IPS-15b (cell line): ENCODE measurements at regions not wholly inside any gene's neighbourhood (a gene's known extent, or its start where the extent isn't known, plus 50 kb on each side); places are given as distances from the start of the nearest gene placed in this dataset.

ENCODE experiments used
- H3K27me3 ChIP-seq: one replicate; pipeline ENCODE4 v1.6.1; 2013; ENCODE audit warnings: low read length; ENCODE audit not compliant: control insufficient read depth, insufficient read depth
- H3K36me3 ChIP-seq: one replicate; pipeline ENCODE4 v1.6.1; 2013; ENCODE audit warnings: low read length; ENCODE audit not compliant: control insufficient read depth, insufficient read depth
- H3K4me1 ChIP-seq: one replicate; pipeline ENCODE4 v1.6.1; 2013; ENCODE audit warnings: mild to moderate bottlenecking, low read length; ENCODE audit not compliant: control insufficient read depth, insufficient read depth
- H3K4me3 ChIP-seq: one replicate; pipeline ENCODE4 v1.5.1; 2013; ENCODE audit warnings: low read depth, low read length
- H3K9ac ChIP-seq: one replicate; pipeline ENCODE4 v1.6.1; 2013; ENCODE audit warnings: low read depth, mild to moderate bottlenecking, low read length
- H3K9me3 ChIP-seq: one replicate; pipeline ENCODE4 v1.6.1; 2013; ENCODE audit warnings: mild to moderate bottlenecking, low read length; ENCODE audit not compliant: control insufficient read depth, insufficient read depth

GRCh38 chr2:78887446-78887845, 138.1 kb upstream of the REG3G start:
- Histone ChIP-seq H3K9ac (no peak overlapping the region), H3K36me3 (no peaks in the 10 kb centered on the region), H3K4me3 (no peak overlapping the region), H3K9me3 (no peaks in the 10 kb centered on the region), H3K27me3 (no peaks in the 10 kb centered on the region), H3K4me1 (no peaks in the 10 kb centered on the region)

DNA sequence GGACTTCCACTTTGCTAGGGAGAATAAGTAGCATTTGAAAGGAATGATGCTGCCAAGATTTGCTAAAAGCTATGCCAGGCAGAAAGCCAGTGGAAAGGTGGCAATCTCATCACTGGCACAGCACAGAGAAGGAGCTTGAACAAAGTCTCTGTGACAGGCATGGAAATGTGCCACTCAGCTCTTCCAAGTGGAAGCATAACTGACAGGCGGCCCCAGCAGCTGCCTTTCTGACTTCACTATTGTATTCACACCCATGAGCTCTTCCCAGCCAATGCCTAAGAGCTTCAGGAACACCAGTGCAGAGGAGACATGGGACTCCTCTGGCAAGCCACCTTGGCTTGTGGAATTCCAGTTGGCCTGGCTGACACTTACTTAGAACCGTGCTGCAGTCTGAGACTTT, 134.6 kb upstream of the REG3G start:
- H3K36me3 ChIP-seq, result no peaks in the 10 kb centered on the region
- H3K27me3 ChIP-seq, result no peaks in the 10 kb centered on the region
- no peak overlapping the region for H3K9ac ChIP-seq
- H3K4me1 ChIP-seq, result no peaks in the 10 kb centered on the region
- H3K4me3 ChIP-seq, result no peak overlapping the region
- H3K9me3 ChIP-seq, result no peaks in the 10 kb centered on the region

DNA sequence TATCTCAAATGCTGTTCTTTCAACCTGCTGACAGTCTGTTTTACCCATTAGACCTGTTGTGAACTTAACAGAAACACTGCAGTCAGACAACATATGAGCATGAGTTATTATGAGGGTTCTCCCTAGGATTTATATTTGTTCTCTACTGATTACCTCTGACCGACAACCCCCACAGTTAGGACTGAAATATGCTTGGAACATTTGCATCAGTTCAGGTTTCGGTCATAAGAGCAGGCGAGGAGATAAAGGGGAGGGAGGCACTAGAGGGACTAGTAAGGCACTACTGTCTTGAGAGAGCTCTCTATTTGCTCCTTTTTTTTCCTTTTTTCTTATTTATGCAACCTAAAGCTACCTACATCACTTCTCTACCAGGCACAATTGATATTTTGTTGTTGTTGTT, 133.2 kb upstream of the REG3G start:
- Histone ChIP-seq H3K4me1 (no peaks in the 10 kb centered on the region), H3K36me3 (no peaks in the 10 kb centered on the region), H3K9ac (no peak overlapping the region), H3K9me3 (no peaks in the 10 kb centered on the region), H3K4me3 (no peak overlapping the region), H3K27me3 (no peaks in the 10 kb centered on the region)

- no peaks in the 10 kb centered on the region for H3K4me1 ChIP-seq
- H3K27me3 ChIP-seq, result no peaks in the 10 kb centered on the region
- H3K9me3 ChIP-seq, result no peaks in the 10 kb centered on the region
- H3K4me3 ChIP-seq, result no peak overlapping the region
- no peaks in the 10 kb centered on the region for H3K36me3 ChIP-seq
- no peak overlapping the region for H3K9ac ChIP-seq
Observed at GRCh38 chr2:78895022-78895421, 130.5 kb upstream of the REG3G start.

DNA sequence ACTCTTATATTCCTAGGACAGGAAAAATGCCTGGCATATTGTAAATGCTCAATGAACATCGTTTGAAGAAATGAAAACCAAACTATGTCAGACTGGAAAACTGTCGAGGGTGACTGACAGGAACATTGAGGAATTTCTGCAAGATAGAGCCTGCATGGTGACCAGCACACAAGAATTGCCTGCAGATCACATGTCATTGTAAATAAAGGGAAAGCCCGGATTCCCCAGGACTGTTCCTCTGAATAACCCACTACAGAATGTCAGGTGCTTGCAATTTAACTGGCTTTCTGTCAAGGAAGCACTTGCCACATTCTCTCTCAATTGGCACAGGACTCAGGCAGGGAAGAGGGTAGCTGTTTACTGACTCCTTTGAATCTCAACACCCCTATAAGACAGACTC, 129.0 kb upstream of the REG3G start:
- Histone ChIP-seq H3K4me1 (no peaks in the 10 kb centered on the region), H3K4me3 (no peak overlapping the region), H3K9me3 (no peaks in the 10 kb centered on the region), H3K9ac (no peak overlapping the region), H3K36me3 (no peaks in the 10 kb centered on the region), H3K27me3 (no peaks in the 10 kb centered on the region)

DNA sequence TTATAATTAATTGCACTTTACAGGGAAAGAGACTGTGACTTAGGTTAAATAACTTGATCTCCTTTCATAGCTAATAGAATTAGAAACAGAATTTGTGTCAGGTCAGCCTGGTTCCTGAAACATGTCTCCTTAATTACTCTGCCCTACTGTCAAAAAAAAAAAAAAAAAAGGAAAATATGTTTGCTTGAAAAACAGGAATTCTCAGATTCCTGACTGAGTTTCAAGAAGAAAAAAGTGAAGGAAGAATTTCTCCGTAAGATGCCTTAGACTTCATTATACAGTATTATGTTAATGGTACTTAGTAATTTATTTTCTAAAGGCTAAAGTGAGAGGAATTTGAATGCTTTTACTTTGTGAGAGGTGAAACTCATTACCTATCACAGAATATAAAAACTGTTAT, 118.4 kb upstream of the REG3G start:
- no peak overlapping the region for H3K9ac ChIP-seq
- peaks cover 3% of the 10 kb centered on the region for H3K4me1 ChIP-seq
- no peaks in the 10 kb centered on the region for H3K27me3 ChIP-seq
- no peak overlapping the region for H3K4me3 ChIP-seq
- no peaks in the 10 kb centered on the region for H3K36me3 ChIP-seq
- no peaks in the 10 kb centered on the region for H3K9me3 ChIP-seq

DNA sequence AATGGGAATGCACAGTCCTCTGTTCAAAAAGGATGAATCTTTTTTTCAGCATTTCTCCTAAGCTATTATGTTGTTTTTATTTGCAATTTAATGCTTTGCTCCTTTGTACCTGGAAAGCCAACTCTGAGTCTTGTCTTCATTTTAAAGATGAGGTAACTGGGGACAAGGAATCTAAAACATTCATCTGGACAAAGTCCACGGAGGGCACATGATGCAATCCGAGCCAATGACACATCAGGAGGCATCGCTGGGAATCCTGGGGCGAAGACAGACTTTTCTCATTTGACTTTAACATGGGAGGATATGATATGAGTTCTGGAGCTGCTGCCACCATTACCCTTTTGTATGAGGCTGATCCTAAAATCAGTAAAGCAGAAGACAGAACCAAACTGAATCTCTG, 116.5 kb upstream of the REG3G start:
- H3K27me3 ChIP-seq, result no peaks in the 10 kb centered on the region
- H3K9me3 ChIP-seq, result no peaks in the 10 kb centered on the region
- no peaks in the 10 kb centered on the region for H3K36me3 ChIP-seq
- no peak overlapping the region for H3K9ac ChIP-seq
- peaks cover 10% of the 10 kb centered on the region for H3K4me1 ChIP-seq
- no peak overlapping the region for H3K4me3 ChIP-seq

DNA sequence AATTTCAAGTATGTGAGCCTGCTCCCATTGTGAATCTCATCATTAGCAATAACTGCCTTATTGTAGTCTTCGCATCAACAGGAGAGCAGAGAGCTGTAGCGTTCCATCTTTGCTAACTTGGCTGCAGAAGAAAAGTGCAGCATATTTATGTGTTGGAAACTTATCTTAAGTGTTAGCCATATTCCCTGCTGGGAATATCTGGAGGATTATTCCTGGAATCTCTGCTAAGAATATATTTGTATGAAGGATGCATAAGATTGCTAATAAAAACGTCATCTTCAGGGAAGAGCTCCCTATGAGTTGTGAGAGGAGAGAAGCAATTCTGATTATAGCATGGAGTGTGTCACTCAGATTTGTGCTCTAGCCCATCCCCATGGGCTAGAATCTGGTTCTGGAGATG, 115.1 kb upstream of the REG3G start:
- peaks cover 10% of the 10 kb centered on the region for H3K4me1 ChIP-seq
- H3K9ac ChIP-seq, result no peak overlapping the region
- no peaks in the 10 kb centered on the region for H3K27me3 ChIP-seq
- H3K9me3 ChIP-seq, result no peaks in the 10 kb centered on the region
- H3K36me3 ChIP-seq, result no peaks in the 10 kb centered on the region
- H3K4me3 ChIP-seq, result no peak overlapping the region

- Histone ChIP-seq H3K9ac (no peak overlapping the region), H3K27me3 (no peaks in the 10 kb centered on the region), H3K4me3 (no peak overlapping the region), H3K9me3 (no peaks in the 10 kb centered on the region), H3K4me1 (peaks cover 10% of the 10 kb centered on the region), H3K36me3 (no peaks in the 10 kb centered on the region)
Observed at GRCh38 chr2:78913257-78913656, 112.2 kb upstream of the REG3G start.

GRCh38 chr2:78925258-78925657, 100.2 kb upstream of the REG3G start:
- Histone ChIP-seq H3K9ac (no peak overlapping the region), H3K4me1 (no peaks in the 10 kb centered on the region), H3K36me3 (no peaks in the 10 kb centered on the region), H3K4me3 (no peak overlapping the region), H3K27me3 (no peaks in the 10 kb centered on the region), H3K9me3 (no peaks in the 10 kb centered on the region)

GRCh38 chr2:78928502-78928901, 97.0 kb upstream of the REG3G start:
- no peaks in the 10 kb centered on the region for H3K4me1 ChIP-seq
- H3K9ac ChIP-seq, result no peak overlapping the region
- H3K9me3 ChIP-seq, result no peaks in the 10 kb centered on the region
- H3K4me3 ChIP-seq, result no peak overlapping the region
- no peaks in the 10 kb centered on the region for H3K27me3 ChIP-seq
- H3K36me3 ChIP-seq, result no peaks in the 10 kb centered on the region

DNA sequence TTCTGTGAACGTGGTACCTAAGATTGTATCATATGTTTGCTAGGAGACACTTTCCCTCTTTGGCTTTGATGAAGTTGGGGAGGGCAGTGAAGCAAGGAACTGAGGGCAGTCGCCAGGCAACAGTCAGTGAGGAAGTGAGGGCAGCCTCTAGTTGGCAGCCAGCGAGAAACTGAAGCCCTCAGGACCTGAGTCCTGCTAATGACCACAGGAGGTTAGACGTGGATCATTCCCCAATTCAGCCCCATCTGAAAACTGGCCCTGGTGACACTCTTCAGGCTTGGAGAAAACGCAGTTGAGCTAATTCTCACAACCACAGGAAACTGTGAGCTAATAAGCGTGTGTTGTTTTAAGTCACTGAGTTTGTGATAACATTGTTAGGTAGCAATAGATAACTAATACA, 84.5 kb upstream of the REG3G start:
- no peaks in the 10 kb centered on the region for H3K9me3 ChIP-seq
- no peaks in the 10 kb centered on the region for H3K36me3 ChIP-seq
- no peak overlapping the region for H3K9ac ChIP-seq
- no peaks in the 10 kb centered on the region for H3K27me3 ChIP-seq
- no peaks in the 10 kb centered on the region for H3K4me1 ChIP-seq
- H3K4me3 ChIP-seq, result no peak overlapping the region

DNA sequence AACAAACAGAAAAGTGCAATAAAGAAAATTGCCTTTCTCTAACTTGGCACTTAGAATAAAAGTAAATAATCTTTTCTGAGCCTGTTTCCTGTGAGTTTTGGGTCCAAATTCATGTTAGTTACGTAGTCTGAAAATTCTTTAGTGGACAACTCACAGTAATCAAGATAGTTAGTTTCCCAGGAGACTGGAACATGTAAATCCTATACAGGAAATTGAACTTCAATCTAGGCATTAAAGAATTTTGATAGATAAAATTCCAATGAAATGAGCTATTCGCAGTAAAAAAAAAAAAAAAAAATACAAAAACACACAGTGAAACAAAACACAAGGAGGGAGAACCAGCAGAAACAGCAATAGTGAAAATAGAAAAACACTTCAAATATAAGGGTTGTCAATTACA, 83.8 kb upstream of the REG3G start:
- Histone ChIP-seq H3K9me3 (no peaks in the 10 kb centered on the region), H3K27me3 (no peaks in the 10 kb centered on the region), H3K36me3 (no peaks in the 10 kb centered on the region), H3K4me1 (no peaks in the 10 kb centered on the region), H3K4me3 (no peak overlapping the region), H3K9ac (no peak overlapping the region)
